CD4-positive, alpha-beta T cell treated with Interleukin-1 beta for 1 hour (primary cell): ENCODE measurements at regions not wholly inside any gene's neighbourhood (a gene's known extent, or its start where the extent isn't known, plus 50 kb on each side); places are given as distances from the start of the nearest gene placed in this dataset.

Experiments
- DNase-seq, 2 donors: peaks; one replicate each; pipeline ENCODE4 v3.0.0-alpha.2; 2020 to 2022

- no peak for DNase-seq
These were observed 529.8 kb downstream of the CD83 start for GRCh38 chr6:14647357-14647756.

GRCh38 chr6:14652536-14652935, 535.0 kb downstream of the CD83 start:
- DNase-seq = no peak

- DNase-seq = no peak
These were observed 537.9 kb downstream of the CD83 start for GRCh38 chr6:14655201-14656061.

GRCh38 chr6:14656078-14656521, 538.5 kb downstream of the CD83 start:
- peak in 1 of 2 donors; percentile 23 for DNase-seq

- DNase-seq = no peak
These were observed 539.1 kb downstream of the CD83 start for GRCh38 chr6:14656649-14657048.

GRCh38 chr6:14658030-14658429, 540.5 kb downstream of the CD83 start:
- no peak for DNase-seq

GRCh38 chr6:14658886-14659561, 541.5 kb downstream of the CD83 start:
- peak in 1 of 2 donors; percentile 56 for DNase-seq

- DNase-seq = no peak
These were observed 542.3 kb downstream of the CD83 start for GRCh38 chr6:14659841-14660240.

- DNase-seq = peak; percentile 39 to 78
These were observed 543.4 kb downstream of the CD83 start for GRCh38 chr6:14660806-14661579.

GRCh38 chr6:14661691-14662090, 544.1 kb downstream of the CD83 start:
- no peak for DNase-seq

GRCh38 chr6:14664112-14664601, 546.6 kb downstream of the CD83 start:
- peak; percentile 17 to 72 for DNase-seq

- DNase-seq = peak in 1 of 2 donors; percentile 4
These were observed 547.2 kb downstream of the CD83 start for GRCh38 chr6:14664621-14665315.

GRCh38 chr6:14665827-14666724, 548.5 kb downstream of the CD83 start:
- peak; percentile 12 to 82 for DNase-seq

GRCh38 chr6:14670806-14671205, 553.2 kb downstream of the CD83 start:
- DNase-seq = no peak

GRCh38 chr6:14671261-14671681, 553.7 kb downstream of the CD83 start:
- DNase-seq = no peak

GRCh38 chr6:14671937-14672336, 554.4 kb downstream of the CD83 start:
- no peak for DNase-seq

- no peak for DNase-seq
These were observed 555.6 kb downstream of the CD83 start for GRCh38 chr6:14673201-14673600.

- DNase-seq = no peak
These were observed 556.9 kb downstream of the CD83 start for GRCh38 chr6:14674458-14674857.

- DNase-seq = no peak
These were observed 557.5 kb downstream of the CD83 start for GRCh38 chr6:14674867-14675648.

- no peak for DNase-seq
These were observed 558.5 kb downstream of the CD83 start for GRCh38 chr6:14676064-14676463.
